ENCODE measurements at regions not wholly inside any gene's neighbourhood (a gene's known extent, or its start where the extent isn't known, plus 50 kb on each side); places are given as distances from the start of the nearest gene placed in this dataset.

- DNase-seq (ENCODE audit: low read depth in 3 of 3, low spot score in 2 of 3), result no peak
Observed at GRCh38 chr16:50997679-50998078, 153.4 kb downstream of the SALL1 start.

GRCh38 chr16:50996830-50997186, 154.3 kb downstream of the SALL1 start:
- no peak for DNase-seq (ENCODE audit: low read depth in 3 of 3, low spot score in 2 of 3)

GRCh38 chr16:50996166-50996829, 154.8 kb downstream of the SALL1 start:
- no peak for DNase-seq (ENCODE audit: low read depth in 3 of 3, low spot score in 2 of 3)

GRCh38 chr16:50994995-50995394, 156.1 kb downstream of the SALL1 start:
- no peak for DNase-seq (ENCODE audit: low read depth in 3 of 3, low spot score in 2 of 3)

- no peak for DNase-seq (ENCODE audit: low read depth in 3 of 3, low spot score in 2 of 3)
Observed at GRCh38 chr16:50992350-50993032, 158.6 kb downstream of the SALL1 start.

GRCh38 chr16:50991436-50991835, 159.6 kb downstream of the SALL1 start:
- no peak for DNase-seq (ENCODE audit: low read depth in 3 of 3, low spot score in 2 of 3)

- DNase-seq (ENCODE audit: low read depth in 3 of 3, low spot score in 2 of 3), result no peak
Observed at GRCh38 chr16:50991006-50991405, 160.1 kb downstream of the SALL1 start.

GRCh38 chr16:50989047-50989446, 162.0 kb downstream of the SALL1 start:
- no peak for DNase-seq (ENCODE audit: low read depth in 3 of 3, low spot score in 2 of 3)

- no peak for DNase-seq (ENCODE audit: low read depth in 3 of 3, low spot score in 2 of 3)
Observed at GRCh38 chr16:50988441-50988840, 162.6 kb downstream of the SALL1 start.

GRCh38 chr16:50986453-50986852, 164.6 kb downstream of the SALL1 start:
- DNase-seq (ENCODE audit: low read depth in 3 of 3, low spot score in 2 of 3), result no peak

GRCh38 chr16:50985733-50986132, 165.3 kb downstream of the SALL1 start:
- DNase-seq (ENCODE audit: low read depth in 3 of 3, low spot score in 2 of 3), result no peak

GRCh38 chr16:50984688-50985087, 166.4 kb downstream of the SALL1 start:
- no peak for DNase-seq (ENCODE audit: low read depth in 3 of 3, low spot score in 2 of 3)

GRCh38 chr16:50982808-50983207, 168.3 kb downstream of the SALL1 start:
- no peak for DNase-seq (ENCODE audit: low read depth in 3 of 3, low spot score in 2 of 3)

- no peak for DNase-seq (ENCODE audit: low read depth in 3 of 3, low spot score in 2 of 3)
Observed at GRCh38 chr16:50981951-50982350, 169.1 kb downstream of the SALL1 start.

GRCh38 chr16:50980666-50981065, 170.4 kb downstream of the SALL1 start:
- no peak for DNase-seq (ENCODE audit: low read depth in 3 of 3, low spot score in 2 of 3)

GRCh38 chr16:50979806-50980620, 171.1 kb downstream of the SALL1 start:
- no peak for DNase-seq (ENCODE audit: low read depth in 3 of 3, low spot score in 2 of 3)

- no peak for DNase-seq (ENCODE audit: low read depth in 3 of 3, low spot score in 2 of 3)
Observed at GRCh38 chr16:50977138-50977537, 173.9 kb downstream of the SALL1 start.

GRCh38 chr16:50974438-50975036, 176.5 kb downstream of the SALL1 start:
- no peak for DNase-seq (ENCODE audit: low read depth in 3 of 3, low spot score in 2 of 3)

- no peak for DNase-seq (ENCODE audit: low read depth in 3 of 3, low spot score in 2 of 3)
Observed at GRCh38 chr16:50972876-50973275, 178.2 kb downstream of the SALL1 start.

GRCh38 chr16:50970281-50970680, 180.8 kb downstream of the SALL1 start:
- DNase-seq (ENCODE audit: low read depth in 3 of 3, low spot score in 2 of 3), result no peak

GRCh38 chr16:50967827-50968612, 183.1 kb downstream of the SALL1 start:
- DNase-seq (ENCODE audit: low read depth in 3 of 3, low spot score in 2 of 3), result no peak
